ENCODE measurements at regions not wholly inside any gene's neighbourhood (a gene's known extent, or its start where the extent isn't known, plus 50 kb on each side); places are given as distances from the start of the nearest gene placed in this dataset.
A peak's percentile ranks its signal among the peaks of the same experiment; 100 is the strongest.
"Not testable (repeated sequence)": the region's sequence is repeated elsewhere in the genome, so short reads cannot be mapped to it uniquely, and the experiment has no call there.

- DNase-seq (ENCODE audit: low read depth in 4 of 4, low spot score in 3 of 4) = peak in 1 of 4 donors; percentile 13
These were observed 286.7 kb downstream of the OTUD1 start for GRCh38 chr10:23725548-23725947.

GRCh38 chr10:23742368-23742767 is 303.5 kb downstream of the OTUD1 start:
- DNase-seq (ENCODE audit: low read depth in 4 of 4, low spot score in 3 of 4) = no peak

GRCh38 chr10:23742807-23743206 is 303.9 kb downstream of the OTUD1 start:
- no peak for DNase-seq (ENCODE audit: low read depth in 4 of 4, low spot score in 3 of 4)

GRCh38 chr10:23754179-23754578 is 315.3 kb downstream of the OTUD1 start:
- DNase-seq (ENCODE audit: low read depth in 4 of 4, low spot score in 3 of 4) = no peak

- DNase-seq (ENCODE audit: low read depth in 4 of 4, low spot score in 3 of 4) = no peak
These were observed 316.1 kb downstream of the OTUD1 start for GRCh38 chr10:23754941-23755340.

GRCh38 chr10:23755556-23755955 is 316.7 kb downstream of the OTUD1 start:
- peak in 3 of 4 donors; percentile 25 to 36 (median 31) for DNase-seq (ENCODE audit: low read depth in 4 of 4, low spot score in 3 of 4)

- no peak for DNase-seq (ENCODE audit: low read depth in 4 of 4, low spot score in 3 of 4)
These were observed 329.4 kb downstream of the OTUD1 start for GRCh38 chr10:23768281-23768680.

GRCh38 chr10:23777153-23777552 is 338.3 kb downstream of the OTUD1 start:
- no peak for DNase-seq (ENCODE audit: low read depth in 4 of 4, low spot score in 3 of 4)

- no peak for DNase-seq (ENCODE audit: low read depth in 4 of 4, low spot score in 3 of 4)
These were observed 340.4 kb downstream of the OTUD1 start for GRCh38 chr10:23779301-23779700.

GRCh38 chr10:23780331-23780730 is 341.5 kb downstream of the OTUD1 start:
- DNase-seq (ENCODE audit: low read depth in 4 of 4, low spot score in 3 of 4) = no peak

GRCh38 chr10:23786594-23786993 is 347.7 kb downstream of the OTUD1 start:
- no peak for DNase-seq (ENCODE audit: low read depth in 4 of 4, low spot score in 3 of 4)

- no peak for DNase-seq (ENCODE audit: low read depth in 4 of 4, low spot score in 3 of 4)
These were observed 354.7 kb downstream of the OTUD1 start for GRCh38 chr10:23793577-23793976.

- DNase-seq (ENCODE audit: low read depth in 4 of 4, low spot score in 3 of 4) = not testable (repeated sequence)
These were observed 358.6 kb downstream of the OTUD1 start for GRCh38 chr10:23797452-23797851.

GRCh38 chr10:23804125-23804524 is 365.2 kb downstream of the OTUD1 start:
- DNase-seq (ENCODE audit: low read depth in 4 of 4, low spot score in 3 of 4) = no peak

GRCh38 chr10:23813687-23814086 is 374.8 kb downstream of the OTUD1 start:
- no peak for DNase-seq (ENCODE audit: low read depth in 4 of 4, low spot score in 3 of 4)

GRCh38 chr10:23818484-23818883 is 379.6 kb downstream of the OTUD1 start:
- DNase-seq (ENCODE audit: low read depth in 4 of 4, low spot score in 3 of 4) = no peak

- no peak for DNase-seq (ENCODE audit: low read depth in 4 of 4, low spot score in 3 of 4)
These were observed 381.9 kb downstream of the OTUD1 start for GRCh38 chr10:23820792-23821191.

- no peak for DNase-seq (ENCODE audit: low read depth in 4 of 4, low spot score in 3 of 4)
These were observed 384.1 kb upstream of the KIAA1217 start for GRCh38 chr10:23824822-23825221.

- peak; percentile 52 to 60 (median 57) for DNase-seq (ENCODE audit: low read depth in 4 of 4, low spot score in 3 of 4)
These were observed 382.5 kb upstream of the KIAA1217 start for GRCh38 chr10:23826421-23826820.

- no peak for DNase-seq (ENCODE audit: low read depth in 4 of 4, low spot score in 3 of 4)
These were observed 379.4 kb upstream of the KIAA1217 start for GRCh38 chr10:23829556-23829955.

- no peak for DNase-seq (ENCODE audit: low read depth in 4 of 4, low spot score in 3 of 4)
These were observed 374.8 kb upstream of the KIAA1217 start for GRCh38 chr10:23834091-23834490.

GRCh38 chr10:23850631-23851030 is 358.3 kb upstream of the KIAA1217 start:
- no peak for DNase-seq (ENCODE audit: low read depth in 4 of 4, low spot score in 3 of 4)

GRCh38 chr10:23859598-23859997 is 349.3 kb upstream of the KIAA1217 start:
- peak in 3 of 4 donors; percentile 31 to 46 (median 38) for DNase-seq (ENCODE audit: low read depth in 4 of 4, low spot score in 3 of 4)

Data from right renal pelvis (tissue), 4 donors.